ENCODE measurements at regions not wholly inside any gene's neighbourhood (a gene's known extent, or its start where the extent isn't known, plus 50 kb on each side); places are given as distances from the start of the nearest gene placed in this dataset.
"Not testable (repeated sequence)": the region's sequence is repeated elsewhere in the genome, so short reads cannot be mapped to it uniquely, and the experiment has no call there.

DNA sequence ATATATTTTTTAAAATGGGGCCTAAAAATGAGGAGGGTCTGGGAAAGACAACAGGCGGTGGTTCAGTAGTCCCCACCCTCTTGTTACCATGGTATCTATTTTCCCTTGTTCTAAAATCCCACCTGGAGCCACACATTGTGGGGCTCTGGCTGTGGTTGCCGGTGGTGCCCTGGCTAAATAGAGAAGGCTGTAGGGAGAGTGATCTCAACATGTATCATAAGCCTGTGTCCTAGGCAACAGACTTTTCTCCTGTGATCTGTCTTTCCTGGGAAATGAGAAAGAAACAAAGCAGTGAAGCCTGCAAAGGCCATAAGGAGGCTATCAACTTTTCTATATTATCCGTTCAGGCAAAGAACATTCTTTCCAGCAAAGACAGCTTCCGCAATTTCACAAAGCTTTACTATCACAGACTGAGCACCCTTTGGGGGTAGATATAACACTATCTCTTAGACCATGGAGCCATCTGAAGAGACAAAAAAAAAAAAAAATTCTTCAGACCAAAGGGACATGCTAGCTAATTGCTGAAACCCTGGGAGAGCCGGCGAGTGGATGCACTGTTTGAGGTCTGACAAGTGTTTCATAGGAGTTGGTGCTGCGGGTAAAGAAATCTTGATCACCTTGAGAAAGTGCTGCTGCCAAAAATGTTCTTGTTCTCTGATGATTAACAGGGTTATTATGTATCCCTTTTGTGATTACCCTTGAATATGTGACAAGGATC, 879.2 kb upstream of the DDX18 start:
- DNase-seq = no peak

DNA sequence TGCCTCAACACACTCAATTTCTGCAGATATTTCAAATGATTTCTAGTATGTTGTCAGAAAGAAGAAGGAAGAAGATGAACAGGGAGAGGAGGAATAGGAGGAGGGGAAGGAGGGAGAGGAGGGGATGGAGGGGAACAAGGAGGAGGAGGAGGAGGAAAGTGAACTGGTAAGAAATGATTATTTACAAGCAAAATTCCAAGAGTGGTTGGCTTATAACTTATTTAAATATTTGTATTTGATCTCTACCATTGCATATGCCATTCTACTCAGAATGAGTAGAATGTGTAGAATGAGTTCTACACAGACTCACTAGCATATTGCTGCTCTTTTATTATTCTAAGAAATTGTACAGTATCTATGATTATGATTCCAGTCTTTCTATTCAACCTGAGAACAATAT, 866.2 kb upstream of the DDX18 start:
- DNase-seq = no peak

DNA sequence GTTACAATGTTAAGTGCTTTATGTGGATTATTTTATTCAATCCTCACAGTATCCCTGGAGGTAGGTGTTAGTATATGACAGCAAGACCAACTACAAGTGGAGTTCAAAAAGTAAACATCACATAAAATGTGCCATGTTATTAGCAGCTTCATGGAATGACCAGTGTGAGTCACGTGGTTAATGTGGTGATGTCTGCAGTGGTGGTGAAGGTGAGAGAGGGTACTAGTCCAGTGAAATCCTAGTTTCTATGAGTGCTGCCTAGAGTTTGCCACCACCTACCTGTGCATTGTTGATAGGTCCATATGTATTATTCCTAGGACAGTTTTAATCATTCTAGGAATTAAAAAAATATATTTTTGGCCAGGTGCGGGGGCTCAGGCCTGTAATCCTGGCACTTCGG, 865.2 kb upstream of the DDX18 start:
- DNase-seq = no peak

DNA sequence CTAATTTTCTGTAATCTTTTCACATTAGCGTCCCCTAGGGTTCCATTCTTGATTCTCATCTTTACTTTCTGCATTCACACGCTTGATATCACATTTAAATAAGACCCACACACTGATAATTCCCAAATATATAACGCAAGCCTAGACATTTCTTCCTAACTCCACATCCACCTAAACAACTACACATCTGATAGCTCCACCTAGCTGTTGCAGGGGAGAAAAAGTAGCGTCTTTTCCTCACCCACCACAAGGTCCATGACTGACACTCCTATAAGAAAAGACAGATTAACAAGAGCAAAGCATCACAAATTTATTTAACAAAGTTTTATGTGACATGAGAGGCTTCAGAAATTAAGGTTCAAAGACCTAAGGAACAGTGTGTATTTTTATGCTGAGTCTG, 862.2 kb upstream of the DDX18 start:
- no peak for DNase-seq

DNA sequence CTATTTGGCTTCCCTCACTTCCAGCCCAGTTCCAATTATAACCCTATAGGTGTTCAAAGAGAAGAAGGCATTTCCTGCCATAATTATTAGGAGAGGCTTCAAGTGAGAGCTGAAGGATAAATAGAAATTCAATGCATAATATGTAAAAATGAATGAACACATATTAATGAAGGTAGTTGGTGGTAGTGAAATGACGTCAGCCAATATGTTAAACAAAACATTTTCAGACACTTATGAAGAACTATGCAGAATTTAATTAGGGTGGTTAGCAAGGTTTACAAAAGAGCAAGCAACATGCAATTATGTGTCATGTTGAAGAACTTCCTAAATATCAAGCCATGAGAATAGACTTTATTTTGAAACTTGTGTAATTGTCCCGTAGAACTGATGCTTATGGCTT, 858.8 kb upstream of the DDX18 start:
- no peak for DNase-seq

DNA sequence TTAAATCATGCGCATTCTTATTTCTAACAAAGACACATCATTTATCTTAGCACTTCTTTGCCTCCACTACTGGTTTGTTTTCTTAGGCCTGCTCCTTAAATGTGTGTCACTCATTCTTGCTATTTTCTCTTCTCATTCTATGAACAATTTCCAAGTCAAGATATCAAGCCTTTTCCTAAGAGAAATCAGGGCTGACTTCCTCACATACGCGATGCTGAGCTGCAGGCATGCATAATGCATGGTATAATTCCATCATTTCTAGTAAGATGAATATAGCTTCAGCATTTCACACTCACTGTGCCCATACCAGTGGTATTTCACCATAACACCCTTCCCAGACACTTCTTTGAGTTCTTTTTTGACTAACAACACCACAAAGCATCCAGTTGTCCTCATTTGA, 838.9 kb upstream of the DDX18 start:
- DNase-seq = no peak

DNA sequence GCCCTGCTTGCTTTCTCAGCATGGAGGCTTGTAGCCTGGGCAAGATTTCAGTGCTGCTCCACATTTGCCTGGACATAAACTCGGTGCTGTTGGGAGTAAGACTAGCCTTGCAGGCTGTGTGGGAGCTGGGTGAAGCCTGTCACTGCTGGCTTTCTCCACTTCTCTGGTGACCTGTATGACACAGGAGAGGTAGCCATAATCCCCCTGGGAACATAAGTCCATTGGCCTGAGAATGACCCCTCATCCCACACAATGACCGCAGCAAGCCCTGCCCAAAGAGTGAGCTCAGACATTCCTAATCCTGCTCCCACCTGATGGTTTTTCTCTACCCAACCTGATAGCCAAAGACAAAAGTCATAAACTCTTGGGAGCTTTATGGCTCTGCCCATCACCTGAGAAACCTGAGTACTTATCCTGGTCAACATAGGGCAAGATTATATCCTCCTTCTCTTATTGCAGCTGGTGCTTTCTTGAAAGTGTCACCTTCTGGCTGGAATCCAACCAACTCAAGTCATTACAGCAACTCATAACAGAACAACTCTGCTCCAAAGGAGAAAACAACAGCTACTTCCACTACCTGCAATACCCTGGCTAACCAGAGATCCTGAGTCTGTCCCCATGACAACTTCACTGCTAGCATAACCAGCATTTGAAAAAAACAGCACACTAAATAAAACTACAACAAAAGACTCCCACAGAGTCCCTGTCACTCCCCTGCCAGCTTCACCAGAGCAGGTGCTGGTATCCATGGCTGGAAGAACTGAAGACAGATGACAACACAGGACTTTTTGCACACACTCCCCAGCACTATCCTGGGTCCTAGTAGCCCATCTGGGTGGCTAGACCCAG, 834.4 kb upstream of the DDX18 start:
- no peak for DNase-seq

DNA sequence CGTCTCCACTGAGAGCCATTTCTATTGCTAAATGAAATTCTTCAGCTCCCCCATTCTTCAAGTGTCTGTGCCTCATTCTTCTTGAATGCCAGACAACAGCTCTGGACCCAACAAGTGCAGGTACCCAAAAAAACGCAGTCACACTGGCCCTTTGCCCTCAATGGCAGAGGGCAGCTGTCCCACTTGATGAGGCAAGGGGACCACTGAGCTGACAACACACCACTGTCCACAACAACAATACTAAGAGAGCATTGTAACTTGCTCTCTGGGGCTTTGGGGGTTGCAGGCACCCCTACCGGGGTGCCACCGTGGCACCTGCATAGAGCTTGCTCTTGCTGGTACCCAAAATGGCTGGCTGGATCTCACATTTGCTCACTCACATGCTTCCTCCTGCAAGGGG, 827.0 kb upstream of the DDX18 start:
- DNase-seq = no peak

DNA sequence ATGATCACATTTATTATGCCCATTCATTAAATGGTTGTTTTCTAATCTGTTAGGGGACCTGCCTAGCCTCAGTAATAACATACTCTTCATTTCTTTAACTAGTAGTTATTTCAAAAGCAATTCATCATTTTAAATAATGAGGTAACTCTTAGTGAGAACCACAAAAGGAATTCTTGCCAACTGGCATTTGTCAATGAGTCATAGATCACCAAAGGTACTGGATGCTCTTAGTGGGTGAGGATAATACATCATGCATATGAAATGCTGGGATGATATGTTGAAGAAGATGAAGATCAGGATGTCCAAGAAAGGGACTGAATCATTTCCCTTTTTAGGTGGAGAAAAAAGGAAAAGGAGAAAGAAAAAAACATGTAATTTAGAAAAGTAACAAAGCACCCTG, 826.2 kb upstream of the DDX18 start:
- no peak for DNase-seq

DNA sequence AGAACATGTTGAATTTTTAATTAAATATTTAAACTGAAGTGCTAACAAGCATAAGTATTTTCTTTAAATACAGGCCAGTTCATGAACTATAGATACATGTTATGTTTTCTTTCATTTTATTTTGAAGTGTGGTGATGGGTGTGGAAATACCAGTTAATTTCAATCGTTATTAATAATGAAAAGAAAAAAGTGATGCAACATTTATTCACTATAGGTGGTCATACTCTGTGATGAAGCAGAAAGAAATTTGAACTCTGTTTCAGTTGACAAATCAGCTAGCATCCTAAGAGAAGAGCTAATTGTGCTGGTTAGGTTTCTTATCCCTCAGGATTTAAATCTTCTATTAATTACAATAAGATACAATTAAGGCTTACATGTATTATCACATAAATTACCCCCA, 795.1 kb upstream of the DDX18 start:
- DNase-seq = no peak

DNA sequence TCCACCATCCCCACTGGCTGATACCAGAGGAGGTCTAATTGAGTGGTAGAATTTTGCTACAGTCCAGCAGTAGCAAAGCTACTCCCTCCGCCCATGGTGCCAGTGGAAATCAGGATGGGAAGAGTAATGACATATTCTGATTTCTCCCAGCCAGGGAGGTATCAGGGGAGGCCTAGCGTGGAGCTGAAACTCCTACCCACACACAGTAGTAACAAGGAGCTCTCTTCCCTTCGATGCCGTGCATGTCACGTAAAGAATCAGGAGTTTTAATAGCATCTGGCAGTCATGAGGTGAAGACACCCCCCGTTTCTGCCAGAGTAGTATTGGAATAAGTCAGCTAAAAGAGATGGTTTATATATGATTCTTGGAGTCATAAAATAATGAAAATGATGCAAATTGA, 786.8 kb upstream of the DDX18 start:
- DNase-seq = no peak

DNA sequence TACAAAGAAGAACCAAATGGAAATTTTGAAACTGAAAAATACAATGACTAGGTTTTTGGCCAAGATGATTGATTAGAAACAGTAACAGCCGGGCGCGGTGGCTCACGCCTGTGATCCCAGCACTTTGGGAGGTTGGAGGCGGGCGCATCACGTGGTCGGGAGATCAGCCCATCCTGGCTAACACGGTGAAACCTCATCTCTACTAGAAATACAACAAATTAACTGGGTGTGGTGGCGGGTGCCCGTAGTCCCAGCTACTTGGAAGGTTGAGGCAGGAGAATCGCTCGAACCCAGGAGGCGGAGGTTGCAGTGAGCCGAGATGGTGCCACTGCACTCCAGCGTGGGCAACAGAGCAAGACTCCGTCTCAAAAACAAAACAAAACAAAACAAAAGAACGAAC, 785.8 kb upstream of the DDX18 start:
- not testable (repeated sequence) for DNase-seq

DNA sequence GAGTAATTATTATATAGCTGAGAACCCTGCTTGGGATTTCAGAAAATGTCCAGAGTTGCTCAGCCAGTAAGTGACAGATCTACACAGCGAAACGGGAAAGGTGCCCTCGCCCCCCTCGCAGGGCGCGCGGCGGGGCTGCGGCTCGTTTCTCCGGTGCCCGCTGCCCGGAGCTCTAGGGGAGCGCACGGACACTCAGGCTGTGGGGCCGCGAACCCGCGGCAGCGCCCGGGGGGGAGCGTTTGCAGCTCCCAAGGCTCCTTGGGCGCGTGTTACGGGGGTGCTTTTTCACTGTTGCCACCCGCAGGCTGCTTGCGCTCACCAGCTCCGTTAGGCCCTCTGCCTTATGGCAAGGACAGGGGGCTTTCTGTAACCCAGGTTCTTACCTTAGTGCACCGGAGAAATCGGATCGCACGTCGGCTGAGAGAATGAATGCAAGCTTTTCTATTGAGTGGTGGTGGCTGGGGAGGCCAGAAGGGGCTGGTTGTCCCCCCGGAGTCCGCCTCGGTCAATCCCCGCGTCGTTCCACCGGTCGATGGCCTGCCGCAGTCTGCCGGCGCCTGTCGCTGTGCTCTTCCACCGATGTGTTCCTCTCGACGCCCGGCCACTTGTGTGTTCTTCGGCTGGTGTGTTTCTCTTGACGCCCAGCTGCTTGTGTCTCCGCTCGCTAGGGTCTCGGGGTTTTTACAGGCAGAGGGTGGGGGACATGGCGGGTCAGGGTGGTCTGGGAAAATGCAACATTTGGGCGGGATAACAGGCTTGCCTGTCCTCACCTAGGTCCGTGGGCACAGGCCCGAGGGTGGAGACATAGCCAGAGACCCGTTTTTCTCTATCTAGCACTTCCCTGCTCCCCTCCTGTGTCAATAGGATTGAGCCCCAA, 758.8 kb upstream of the DDX18 start:
- no peak for DNase-seq

DNA sequence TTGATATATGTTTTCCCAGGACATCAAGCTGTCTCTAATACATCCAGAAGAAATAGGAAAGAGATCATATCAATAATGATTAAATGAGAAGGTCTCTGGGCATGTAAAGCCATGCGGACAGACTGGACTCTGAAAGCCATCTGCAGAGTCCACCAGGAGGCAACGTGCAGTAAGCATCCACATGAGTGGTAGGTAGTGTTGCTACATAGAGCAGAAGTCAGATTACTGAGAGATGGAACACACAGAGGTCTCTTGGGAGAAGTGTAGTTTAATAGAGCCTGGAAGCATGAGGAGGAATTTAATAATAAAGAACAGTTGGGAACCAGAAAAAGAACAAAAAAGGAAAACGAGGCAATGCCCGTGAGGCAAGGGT, 758.1 kb upstream of the DDX18 start:
- DNase-seq = no peak

DNA sequence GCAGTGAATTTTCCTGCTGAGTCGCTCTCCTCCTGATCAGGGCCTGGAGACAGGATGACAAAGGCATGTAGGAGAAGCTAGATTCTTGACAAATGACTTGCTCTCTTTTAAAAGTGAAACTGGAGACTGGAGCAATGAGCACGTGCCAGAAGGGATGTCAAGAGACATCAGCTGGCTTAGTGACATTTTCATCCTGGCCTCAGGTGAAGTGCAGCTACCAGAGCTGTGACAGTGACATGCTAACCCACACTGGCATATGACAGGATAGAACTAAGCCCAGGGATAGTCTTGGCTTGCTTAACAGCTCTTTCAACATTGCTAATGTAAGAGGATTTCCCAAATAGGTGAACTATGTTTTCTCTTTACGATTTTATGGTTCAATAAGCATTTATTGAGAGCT, 757.5 kb upstream of the DDX18 start:
- DNase-seq = no peak

DNA sequence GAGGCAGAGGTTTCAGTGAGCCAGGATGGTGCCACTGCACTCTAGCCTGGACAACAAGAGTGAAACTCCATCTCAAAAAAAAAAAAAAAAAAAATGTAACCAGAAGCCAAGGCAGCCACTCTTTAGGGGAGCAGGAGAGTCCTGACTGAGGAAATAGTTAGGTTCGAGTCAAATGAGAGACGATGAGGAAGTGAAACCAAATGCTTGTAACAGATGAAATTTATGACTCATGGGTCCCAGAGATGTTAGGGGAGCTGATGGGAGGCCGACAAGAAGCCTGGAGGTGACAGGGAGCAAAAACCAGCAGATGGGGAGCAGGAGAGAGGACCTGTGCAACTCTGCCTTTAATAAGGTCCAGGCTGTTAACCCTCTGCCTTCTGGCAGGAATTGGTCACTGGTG, 756.1 kb upstream of the DDX18 start:
- DNase-seq = peak; percentile 16 to 52 (median 41)

DNA sequence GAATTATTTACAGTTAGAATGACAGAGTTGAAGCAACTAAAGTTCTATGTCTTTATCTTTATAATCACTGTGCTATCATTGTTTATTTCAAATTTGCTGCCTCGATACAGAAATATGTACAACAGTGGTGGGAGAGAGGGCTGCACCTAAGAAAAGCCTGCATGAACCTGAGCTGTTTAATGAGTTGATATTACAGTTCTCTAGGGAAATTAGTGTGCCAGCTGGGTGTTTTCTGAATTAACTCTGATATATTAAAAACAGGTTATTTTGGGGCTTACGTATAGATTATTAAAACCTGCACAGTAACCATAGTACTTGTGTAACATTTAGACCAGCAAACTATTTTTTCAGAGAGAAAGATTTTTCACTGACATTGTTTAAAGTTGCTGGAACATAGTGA, 750.5 kb upstream of the DDX18 start:
- DNase-seq = no peak

DNA sequence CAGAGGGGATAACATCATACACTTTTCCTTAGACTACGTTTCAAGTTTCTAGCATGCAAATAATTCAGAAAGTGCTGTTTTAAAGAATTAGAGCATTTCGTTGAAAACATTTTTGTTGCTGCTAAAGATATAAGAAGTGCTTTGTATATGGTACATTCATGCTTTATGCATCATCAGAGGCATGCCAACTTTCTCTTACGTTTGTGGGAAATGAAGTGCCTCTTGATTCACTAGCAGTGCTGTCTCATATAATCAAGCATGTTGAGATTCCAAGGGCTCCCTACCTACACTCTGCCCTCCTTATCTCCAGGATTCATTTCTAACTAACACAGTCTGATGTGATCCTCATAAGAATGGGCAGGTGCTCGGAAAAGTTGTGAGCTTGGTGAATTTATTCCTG, 748.6 kb upstream of the DDX18 start:
- no peak for DNase-seq

DNA sequence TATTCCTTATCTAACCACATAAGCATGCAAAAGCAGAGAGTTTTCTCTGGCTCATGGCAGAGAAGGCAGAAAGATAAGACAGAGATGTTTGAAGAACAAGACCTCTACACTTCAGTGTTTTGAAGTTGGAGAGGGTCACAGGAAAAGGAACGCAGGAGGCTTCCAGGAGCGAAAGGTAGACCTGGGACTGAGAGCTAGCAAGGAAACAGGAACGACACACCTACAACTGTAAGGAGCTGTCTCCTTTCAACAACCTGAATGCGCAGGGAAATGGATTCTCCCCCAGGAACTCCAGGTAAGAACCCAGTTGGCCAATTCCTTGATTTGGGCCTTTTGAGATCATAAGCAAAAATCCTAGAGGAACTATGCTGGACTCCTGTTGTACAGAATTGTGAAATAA, 746.6 kb upstream of the DDX18 start:
- no peak for DNase-seq

DNA sequence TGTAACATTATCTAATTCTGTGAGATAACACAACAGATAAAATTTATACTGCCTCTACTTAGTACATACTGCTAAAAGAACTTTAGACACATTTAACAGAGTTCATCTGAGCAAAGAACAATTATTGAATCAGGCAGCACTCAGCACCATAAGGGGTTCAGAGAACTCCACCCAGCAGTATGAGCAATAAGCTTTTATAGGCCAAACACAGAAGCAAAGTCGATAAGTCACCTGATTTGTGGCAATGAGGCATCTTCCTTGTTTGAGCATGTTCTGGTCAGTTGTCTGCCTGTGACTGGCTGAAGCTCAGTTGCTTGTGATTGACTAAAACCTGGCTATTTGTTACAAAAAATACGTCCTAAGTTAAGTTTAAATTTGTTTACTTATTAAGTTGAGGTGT, 746.1 kb upstream of the DDX18 start:
- DNase-seq = no peak

DNA sequence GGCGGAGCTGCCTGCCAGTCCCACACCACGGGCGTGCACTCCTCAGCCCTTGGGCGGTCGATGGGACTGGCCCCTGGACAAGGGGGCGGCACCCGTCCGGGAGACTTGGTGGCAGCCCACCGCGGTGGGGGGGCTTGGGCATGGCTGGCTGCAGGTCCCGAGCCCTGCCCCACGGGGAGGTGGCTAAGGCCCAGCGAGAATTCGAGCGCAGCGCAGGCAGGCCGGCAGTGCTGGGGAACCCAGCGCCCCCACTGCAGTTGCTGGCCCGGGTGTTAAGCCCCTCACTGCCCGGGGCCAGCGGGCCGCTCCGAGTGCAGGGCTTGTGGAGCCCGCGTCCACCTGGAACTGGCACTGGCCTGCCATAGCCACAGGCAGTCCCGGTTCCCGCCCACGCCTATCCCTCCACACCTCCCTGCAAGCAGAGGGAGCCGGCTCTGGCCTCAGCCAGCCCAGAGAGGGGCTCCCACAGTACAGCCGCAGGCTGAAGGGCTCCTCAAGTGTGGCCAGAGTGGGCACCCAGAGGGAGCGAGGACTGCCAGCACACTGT, 742.9 kb upstream of the DDX18 start:
- DNase-seq = no peak

DNA sequence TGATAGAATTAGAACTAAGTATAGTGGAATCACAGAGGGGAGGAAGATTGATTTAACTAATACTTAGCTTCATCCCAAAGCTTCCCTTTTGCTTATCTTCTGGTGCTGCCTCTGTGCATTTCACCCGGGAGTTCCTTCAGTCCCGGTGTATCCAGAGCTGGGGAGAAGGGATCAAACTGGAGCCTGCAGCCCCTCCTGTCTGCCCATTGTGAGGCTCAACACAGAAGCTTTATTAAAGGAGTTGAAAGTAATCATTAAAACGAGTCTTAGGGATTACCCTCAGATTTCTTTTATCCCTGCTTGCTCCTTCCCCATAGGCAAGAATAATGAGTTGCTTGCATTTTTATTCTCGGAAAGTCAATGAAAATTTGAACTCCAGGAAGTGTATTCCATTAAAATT, 739.7 kb upstream of the DDX18 start:
- no peak for DNase-seq

DNA sequence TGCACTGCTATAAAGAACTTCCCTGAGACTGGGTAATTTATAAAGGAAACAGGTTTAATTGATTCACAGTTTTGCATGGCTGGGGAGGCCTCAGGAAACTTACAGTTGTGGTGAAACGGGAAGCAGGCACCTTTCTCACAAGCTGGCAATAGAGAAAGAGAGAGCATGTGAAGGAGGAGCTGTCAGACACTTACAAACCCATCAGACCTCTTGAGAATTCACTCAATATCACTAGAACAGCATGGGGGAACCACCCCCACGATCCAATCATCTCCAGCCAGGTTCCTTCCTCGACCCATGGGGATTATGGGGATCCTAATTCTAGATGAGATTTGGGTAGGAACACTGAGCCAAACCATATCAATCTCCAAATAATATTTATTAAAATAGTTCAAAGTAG, 729.2 kb upstream of the DDX18 start:
- DNase-seq = no peak
